ENCODE measurements at regions not wholly inside any gene's neighbourhood (a gene's known extent, or its start where the extent isn't known, plus 50 kb on each side); places are given as distances from the start of the nearest gene placed in this dataset.
A peak's percentile ranks its signal among the peaks of the same experiment; 100 is the strongest.

GRCh38 chr12:73017981-73018380, 745.8 kb downstream of the TRHDE start:
- Mint-ChIP-seq H3K4me1 (no peaks in the 10 kb centered on the region), H3K27ac (no peak overlapping the region), H3K9me3 (peaks cover 0 to 23% (median 7%) of the 10 kb centered on the region in 8 donors), H3K27me3 (no peaks in the 10 kb centered on the region), H3K36me3 (no peaks in the 10 kb centered on the region), H3K4me3 (no peak overlapping the region)
- no peak for DNase-seq
- ChIA-PET POLR2A (ENCODE audit: partially characterized antibody) (no interaction called here), CTCF (ENCODE audit: partially characterized antibody) (no interaction called here)
- Histone ChIP-seq H3K4me3 (ENCODE audit: low read length in 2 of 2) (no peak overlapping the region), H3K27ac (ENCODE audit: low read depth, low read length) (no peak overlapping the region), H3K9me3 (ENCODE audit: control insufficient read depth in 1 of 2, low read length in 2 of 2) (no peaks in the 10 kb centered on the region), H3K36me3 (ENCODE audit: insufficient read depth, low read length) (no peaks in the 10 kb centered on the region), H3K4me1 (ENCODE audit: insufficient read depth, low read length) (no peaks in the 10 kb centered on the region), H3K27me3 (ENCODE audit: insufficient read depth, low read length) (no peaks in the 10 kb centered on the region)
- intact Hi-C loops (cut with micrococcal nuclease): no loop called here

GRCh38 chr12:73053893-73054292, 781.7 kb downstream of the TRHDE start:
- ChIA-PET CTCF (ENCODE audit: partially characterized antibody) (no interaction called here), POLR2A (ENCODE audit: partially characterized antibody) (no interaction called here)
- no peaks in the 10 kb centered on the region for H3K36me3 Mint-ChIP-seq
- Histone ChIP-seq H3K36me3 (ENCODE audit: insufficient read depth, low read length) (no peaks in the 10 kb centered on the region), H3K27me3 (ENCODE audit: insufficient read depth, low read length) (no peaks in the 10 kb centered on the region), H3K4me1 (ENCODE audit: insufficient read depth, low read length) (no peaks in the 10 kb centered on the region), H3K4me3 (ENCODE audit: low read length in 2 of 2) (no peak overlapping the region), H3K27ac (ENCODE audit: low read depth, low read length) (no peak overlapping the region), H3K9me3 (ENCODE audit: control insufficient read depth in 1 of 2, low read length in 2 of 2) (no peaks in the 10 kb centered on the region)
- intact Hi-C loops (cut with micrococcal nuclease): no loop called here
- H3K4me3 Mint-ChIP-seq: no peak overlapping the region
- H3K27me3 Mint-ChIP-seq: no peaks in the 10 kb centered on the region
- H3K27ac Mint-ChIP-seq: no peak overlapping the region
- H3K4me1 Mint-ChIP-seq: no peaks in the 10 kb centered on the region
- peaks cover 0 to 14% (median 4%) of the 10 kb centered on the region in 8 donors for H3K9me3 Mint-ChIP-seq
- no peak for DNase-seq

- no peak overlapping the region for H3K4me3 ChIP-seq (ENCODE audit: low read length in 2 of 2)
- POLR2A ChIA-PET (ENCODE audit: partially characterized antibody): no interaction called here
- Mint-ChIP-seq H3K4me1 (no peaks in the 10 kb centered on the region), H3K4me3 (no peak overlapping the region), H3K36me3 (no peaks in the 10 kb centered on the region), H3K9me3 (peaks cover 0 to 14% (median 4%) of the 10 kb centered on the region in 8 donors), H3K27me3 (no peaks in the 10 kb centered on the region), H3K27ac (no peak overlapping the region)
- no peak for DNase-seq
- H3K4me1 ChIP-seq (ENCODE audit: insufficient read depth, low read length): no peaks in the 10 kb centered on the region
- H3K9me3 ChIP-seq (ENCODE audit: control insufficient read depth in 1 of 2, low read length in 2 of 2): no peaks in the 10 kb centered on the region
- no peaks in the 10 kb centered on the region for H3K36me3 ChIP-seq (ENCODE audit: insufficient read depth, low read length)
- CTCF ChIA-PET (ENCODE audit: partially characterized antibody): no interaction called here
- no peaks in the 10 kb centered on the region for H3K27me3 ChIP-seq (ENCODE audit: insufficient read depth, low read length)
- intact Hi-C loops (cut with micrococcal nuclease): no loop called here
- no peak overlapping the region for H3K27ac ChIP-seq (ENCODE audit: low read depth, low read length)
Observed at GRCh38 chr12:73057428-73057827, 785.3 kb downstream of the TRHDE start.

- H3K27ac Mint-ChIP-seq: no peak overlapping the region
- no peaks in the 10 kb centered on the region for H3K27me3 Mint-ChIP-seq
- Histone ChIP-seq H3K4me1 (ENCODE audit: insufficient read depth, low read length) (no peaks in the 10 kb centered on the region), H3K36me3 (ENCODE audit: insufficient read depth, low read length) (no peaks in the 10 kb centered on the region), H3K9me3 (ENCODE audit: control insufficient read depth in 1 of 2, low read length in 2 of 2) (no peaks in the 10 kb centered on the region), H3K4me3 (ENCODE audit: low read length in 2 of 2) (no peak overlapping the region), H3K27ac (ENCODE audit: low read depth, low read length) (no peak overlapping the region), H3K27me3 (ENCODE audit: insufficient read depth, low read length) (no peaks in the 10 kb centered on the region)
- H3K4me3 Mint-ChIP-seq: no peak overlapping the region
- ChIA-PET POLR2A (ENCODE audit: partially characterized antibody) (no interaction called here), CTCF (ENCODE audit: partially characterized antibody) (no interaction called here)
- no peak for DNase-seq
- no peaks in the 10 kb centered on the region for H3K36me3 Mint-ChIP-seq
- H3K4me1 Mint-ChIP-seq: no peaks in the 10 kb centered on the region
- H3K9me3 Mint-ChIP-seq: peaks cover 0 to 7% (median 4%) of the 10 kb centered on the region in 8 donors
- intact Hi-C loops (cut with micrococcal nuclease): loop anchor here (5.0 kb wide), 1 partner anchor 74 kb away; no protein-coding TSS in a partner anchor
Observed at GRCh38 chr12:73065913-73066312, 793.7 kb downstream of the TRHDE start.

GRCh38 chr12:73067616-73068015, 795.4 kb downstream of the TRHDE start:
- no peak overlapping the region for H3K27ac Mint-ChIP-seq
- CTCF ChIA-PET (ENCODE audit: partially characterized antibody): no interaction called here
- no peak for DNase-seq

GRCh38 chr12:73072214-73072613, 800.0 kb downstream of the TRHDE start:
- CTCF ChIA-PET (ENCODE audit: partially characterized antibody): no interaction called here
- intact Hi-C loops (cut with micrococcal nuclease): no loop called here
- Mint-ChIP-seq H3K36me3 (no peaks in the 10 kb centered on the region), H3K9me3 (peaks cover 3 to 12% (median 7%) of the 10 kb centered on the region in 8 donors), H3K4me3 (no peak overlapping the region), H3K27me3 (no peaks in the 10 kb centered on the region), H3K4me1 (no peaks in the 10 kb centered on the region), H3K27ac (no peak overlapping the region)
- Histone ChIP-seq H3K4me3 (ENCODE audit: low read length in 2 of 2) (no peak overlapping the region), H3K4me1 (ENCODE audit: insufficient read depth, low read length) (no peaks in the 10 kb centered on the region), H3K36me3 (ENCODE audit: insufficient read depth, low read length) (no peaks in the 10 kb centered on the region), H3K27me3 (ENCODE audit: insufficient read depth, low read length) (no peaks in the 10 kb centered on the region), H3K27ac (ENCODE audit: low read depth, low read length) (no peak overlapping the region), H3K9me3 (ENCODE audit: control insufficient read depth in 1 of 2, low read length in 2 of 2) (no peaks in the 10 kb centered on the region)
- POLR2A ChIA-PET (ENCODE audit: partially characterized antibody): no interaction called here
- DNase-seq: no peak

More at GRCh38 chr12:73067616-73068015, 795.4 kb downstream of the TRHDE start:
- H3K36me3 Mint-ChIP-seq: no peaks in the 10 kb centered on the region
- no peaks in the 10 kb centered on the region for H3K4me1 ChIP-seq (ENCODE audit: insufficient read depth, low read length)
- no peaks in the 10 kb centered on the region for H3K4me1 Mint-ChIP-seq
- POLR2A ChIA-PET (ENCODE audit: partially characterized antibody): no interaction called here
- H3K27ac ChIP-seq (ENCODE audit: low read depth, low read length): no peak overlapping the region
- H3K4me3 ChIP-seq (ENCODE audit: low read length in 2 of 2): no peak overlapping the region
- H3K9me3 ChIP-seq (ENCODE audit: control insufficient read depth in 1 of 2, low read length in 2 of 2): no peaks in the 10 kb centered on the region
- no peaks in the 10 kb centered on the region for H3K27me3 ChIP-seq (ENCODE audit: insufficient read depth, low read length)
- intact Hi-C loops (cut with micrococcal nuclease): loop anchor here (5.0 kb wide), 1 partner anchor 75 kb away; no protein-coding TSS in a partner anchor
- H3K27me3 Mint-ChIP-seq: no peaks in the 10 kb centered on the region
- H3K36me3 ChIP-seq (ENCODE audit: insufficient read depth, low read length): no peaks in the 10 kb centered on the region
- H3K4me3 Mint-ChIP-seq: no peak overlapping the region
- peaks cover 0 to 9% (median 4%) of the 10 kb centered on the region in 8 donors for H3K9me3 Mint-ChIP-seq

GRCh38 chr12:73076760-73077159, 804.6 kb downstream of the TRHDE start:
- no peak for DNase-seq
- Histone ChIP-seq H3K9me3 (ENCODE audit: control insufficient read depth in 1 of 2, low read length in 2 of 2) (no peaks in the 10 kb centered on the region), H3K27ac (ENCODE audit: low read depth, low read length) (no peak overlapping the region), H3K4me1 (ENCODE audit: insufficient read depth, low read length) (no peaks in the 10 kb centered on the region), H3K4me3 (ENCODE audit: low read length in 2 of 2) (no peak overlapping the region), H3K36me3 (ENCODE audit: insufficient read depth, low read length) (no peaks in the 10 kb centered on the region), H3K27me3 (ENCODE audit: insufficient read depth, low read length) (no peaks in the 10 kb centered on the region)
- intact Hi-C loops (cut with micrococcal nuclease): no loop called here
- H3K9me3 Mint-ChIP-seq: peaks cover 2 to 15% (median 4%) of the 10 kb centered on the region in 8 donors
- H3K4me3 Mint-ChIP-seq: no peak overlapping the region
- H3K4me1 Mint-ChIP-seq: no peaks in the 10 kb centered on the region
- no peaks in the 10 kb centered on the region for H3K36me3 Mint-ChIP-seq
- ChIA-PET CTCF (ENCODE audit: partially characterized antibody) (no interaction called here), POLR2A (ENCODE audit: partially characterized antibody) (no interaction called here)
- H3K27ac Mint-ChIP-seq: peak overlapping the region in 1 of 7 donors; percentile 38
- no peaks in the 10 kb centered on the region for H3K27me3 Mint-ChIP-seq

GRCh38 chr12:73083736-73084135, 811.6 kb downstream of the TRHDE start:
- Mint-ChIP-seq H3K27ac (no peak overlapping the region), H3K4me1 (no peaks in the 10 kb centered on the region), H3K36me3 (no peaks in the 10 kb centered on the region), H3K27me3 (no peaks in the 10 kb centered on the region), H3K9me3 (peaks cover 1 to 26% (median 9%) of the 10 kb centered on the region in 8 donors), H3K4me3 (no peak overlapping the region)
- no peak overlapping the region for H3K4me3 ChIP-seq (ENCODE audit: low read length in 2 of 2)
- CTCF ChIA-PET (ENCODE audit: partially characterized antibody): no interaction called here
- no peaks in the 10 kb centered on the region for H3K9me3 ChIP-seq (ENCODE audit: control insufficient read depth in 1 of 2, low read length in 2 of 2)
- intact Hi-C loops (cut with micrococcal nuclease): no loop called here
- H3K27me3 ChIP-seq (ENCODE audit: insufficient read depth, low read length): no peaks in the 10 kb centered on the region
- H3K36me3 ChIP-seq (ENCODE audit: insufficient read depth, low read length): no peaks in the 10 kb centered on the region
- H3K27ac ChIP-seq (ENCODE audit: low read depth, low read length): no peak overlapping the region
- DNase-seq: no peak
- POLR2A ChIA-PET (ENCODE audit: partially characterized antibody): no interaction called here
- H3K4me1 ChIP-seq (ENCODE audit: insufficient read depth, low read length): no peaks in the 10 kb centered on the region
